H1 (cell line): ENCODE measurements at regions not wholly inside any gene's neighbourhood (a gene's known extent, or its start where the extent isn't known, plus 50 kb on each side); places are given as distances from the start of the nearest gene placed in this dataset.

ENCODE experiments used
- CHD2 ChIP-seq: IDR thresholded peaks from 2 replicates; pipeline ENCODE4 v1.6.1; 2012; ENCODE audit warnings: low read length, improper control_type of control experiment
- TBP ChIP-seq: IDR thresholded peaks from 2 replicates; pipeline ENCODE4 v1.6.1; 2011; ENCODE audit warnings: low read depth, low read length, improper control_type of control experiment

DNA sequence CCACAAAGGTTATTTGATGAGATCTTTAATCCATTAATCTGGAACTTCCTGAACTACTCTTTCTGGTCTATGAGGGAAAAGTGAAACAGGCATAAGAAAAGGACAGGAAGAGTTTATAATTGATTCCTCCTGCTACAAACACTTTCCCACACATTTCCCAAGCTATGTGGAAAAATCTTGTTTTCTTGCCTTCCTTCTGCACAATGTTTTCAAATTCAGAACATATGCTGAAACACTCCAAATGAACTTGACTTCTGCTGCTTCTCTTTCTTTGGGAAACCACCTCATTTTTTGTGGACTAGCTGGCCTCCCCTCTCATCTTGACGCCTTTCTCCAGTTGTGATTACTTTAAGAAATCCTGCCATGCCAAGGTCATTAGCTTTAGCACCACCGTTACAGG lies 100.7 kb upstream of the PTPRG start (continued):
- TF ChIP-seq TBP (no peak), CHD2 (no peak)
